ENCODE measurements at regions not wholly inside any gene's neighbourhood (a gene's known extent, or its start where the extent isn't known, plus 50 kb on each side); places are given as distances from the start of the nearest gene placed in this dataset.

GRCh38 chr1:182149411-182149965 is 88.0 kb upstream of the ZNF648 start:
- Histone ChIP-seq H3K27me3 (ENCODE audit: insufficient read depth, low read length) (no peaks in the 10 kb centered on the region), H3K27ac (ENCODE audit: low read depth, low read length) (no peak overlapping the region), H3K4me3 (ENCODE audit: insufficient read depth, low read length) (no peak overlapping the region), H4K20me1 (ENCODE audit: insufficient read depth, low read length) (no peaks in the 10 kb centered on the region), H3K9me3 (ENCODE audit: low read depth, low read length) (no peaks in the 10 kb centered on the region), H2AFZ (ENCODE audit: low read length) (no peak overlapping the region), H3K36me3 (ENCODE audit: insufficient read depth, low read length) (no peaks in the 10 kb centered on the region), H3K79me2 (ENCODE audit: insufficient read depth, low read length) (no peaks in the 10 kb centered on the region), H3K4me1 (ENCODE audit: insufficient read depth, low read length) (no peaks in the 10 kb centered on the region), H3K4me2 (ENCODE audit: insufficient read depth, low read length) (no peak overlapping the region)
- TF ChIP-seq CTCF (IDR thresholded peaks at IDR 0.05; ENCODE audit: extremely low read depth, low read depth, low read length) = no peak
- no peak for DNase-seq (ENCODE audit: insufficient read length, low spot score, missing footprints)

DNA sequence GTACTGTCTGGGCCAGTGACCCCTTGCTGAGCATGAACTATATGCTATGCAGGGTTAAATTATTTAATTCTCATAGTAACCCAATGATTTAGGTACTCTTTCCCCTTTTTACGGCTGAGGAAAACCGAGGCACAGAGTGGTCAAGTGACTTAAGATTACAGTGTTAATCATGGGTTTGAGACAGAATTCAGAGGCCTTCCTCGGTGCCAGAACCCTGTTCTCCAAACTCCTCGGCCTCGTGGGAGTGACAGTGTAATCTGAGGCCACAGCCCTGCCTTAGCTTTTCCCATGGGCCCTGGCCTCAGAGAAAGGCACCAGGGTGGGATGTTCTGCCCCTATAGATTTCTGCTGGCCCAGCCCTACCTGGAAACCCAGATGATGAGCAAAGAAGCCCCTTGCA is 86.4 kb upstream of the ZNF648 start:
- no peak for DNase-seq (ENCODE audit: insufficient read length, low spot score, missing footprints)
- H3K9me3 ChIP-seq (ENCODE audit: low read depth, low read length) = no peaks in the 10 kb centered on the region
- H3K27me3 ChIP-seq (ENCODE audit: insufficient read depth, low read length) = no peaks in the 10 kb centered on the region
- TF ChIP-seq CTCF (IDR thresholded peaks at IDR 0.05; ENCODE audit: extremely low read depth, low read depth, low read length) = no peak
- no peak overlapping the region for H3K4me3 ChIP-seq (ENCODE audit: insufficient read depth, low read length)
- no peaks in the 10 kb centered on the region for H3K4me1 ChIP-seq (ENCODE audit: insufficient read depth, low read length)
- no peaks in the 10 kb centered on the region for H3K36me3 ChIP-seq (ENCODE audit: insufficient read depth, low read length)
- H4K20me1 ChIP-seq (ENCODE audit: insufficient read depth, low read length) = no peaks in the 10 kb centered on the region
- H3K27ac ChIP-seq (ENCODE audit: low read depth, low read length) = no peak overlapping the region
- H2AFZ ChIP-seq (ENCODE audit: low read length) = no peak overlapping the region
- no peaks in the 10 kb centered on the region for H3K79me2 ChIP-seq (ENCODE audit: insufficient read depth, low read length)
- no peak overlapping the region for H3K4me2 ChIP-seq (ENCODE audit: insufficient read depth, low read length)

GRCh38 chr1:182147136-182147820 is 85.8 kb upstream of the ZNF648 start:
- Histone ChIP-seq H3K4me3 (ENCODE audit: insufficient read depth, low read length) (no peak overlapping the region), H3K4me2 (ENCODE audit: insufficient read depth, low read length) (no peak overlapping the region), H3K36me3 (ENCODE audit: insufficient read depth, low read length) (no peaks in the 10 kb centered on the region), H3K9me3 (ENCODE audit: low read depth, low read length) (no peaks in the 10 kb centered on the region), H4K20me1 (ENCODE audit: insufficient read depth, low read length) (no peaks in the 10 kb centered on the region), H3K79me2 (ENCODE audit: insufficient read depth, low read length) (no peaks in the 10 kb centered on the region), H3K27me3 (ENCODE audit: insufficient read depth, low read length) (no peaks in the 10 kb centered on the region), H3K4me1 (ENCODE audit: insufficient read depth, low read length) (no peaks in the 10 kb centered on the region), H3K27ac (ENCODE audit: low read depth, low read length) (no peak overlapping the region), H2AFZ (ENCODE audit: low read length) (no peak overlapping the region)
- no peak for TF ChIP-seq CTCF (IDR thresholded peaks at IDR 0.05; ENCODE audit: extremely low read depth, low read depth, low read length)
- DNase-seq (ENCODE audit: insufficient read length, low spot score, missing footprints) = no peak

- Histone ChIP-seq H3K4me2 (ENCODE audit: insufficient read depth, low read length) (no peak overlapping the region), H3K27me3 (ENCODE audit: insufficient read depth, low read length) (no peaks in the 10 kb centered on the region), H3K36me3 (ENCODE audit: insufficient read depth, low read length) (no peaks in the 10 kb centered on the region), H3K9me3 (ENCODE audit: low read depth, low read length) (no peaks in the 10 kb centered on the region), H4K20me1 (ENCODE audit: insufficient read depth, low read length) (no peaks in the 10 kb centered on the region), H3K27ac (ENCODE audit: low read depth, low read length) (no peak overlapping the region), H2AFZ (ENCODE audit: low read length) (no peak overlapping the region), H3K4me3 (ENCODE audit: insufficient read depth, low read length) (no peak overlapping the region), H3K4me1 (ENCODE audit: insufficient read depth, low read length) (no peaks in the 10 kb centered on the region), H3K79me2 (ENCODE audit: insufficient read depth, low read length) (no peaks in the 10 kb centered on the region)
- no peak for TF ChIP-seq CTCF (IDR thresholded peaks at IDR 0.05; ENCODE audit: extremely low read depth, low read depth, low read length)
- DNase-seq (ENCODE audit: insufficient read length, low spot score, missing footprints) = no peak
These were observed 84.8 kb upstream of the ZNF648 start for GRCh38 chr1:182146286-182146685.

All from osteoblast (primary cell).